ENCODE measurements at regions not wholly inside any gene's neighbourhood (a gene's known extent, or its start where the extent isn't known, plus 50 kb on each side); places are given as distances from the start of the nearest gene placed in this dataset.
A peak's percentile ranks its signal among the peaks of the same experiment; 100 is the strongest.
"Not testable (repeated sequence)": the region's sequence is repeated elsewhere in the genome, so short reads cannot be mapped to it uniquely, and the experiment has no call there.

DNA sequence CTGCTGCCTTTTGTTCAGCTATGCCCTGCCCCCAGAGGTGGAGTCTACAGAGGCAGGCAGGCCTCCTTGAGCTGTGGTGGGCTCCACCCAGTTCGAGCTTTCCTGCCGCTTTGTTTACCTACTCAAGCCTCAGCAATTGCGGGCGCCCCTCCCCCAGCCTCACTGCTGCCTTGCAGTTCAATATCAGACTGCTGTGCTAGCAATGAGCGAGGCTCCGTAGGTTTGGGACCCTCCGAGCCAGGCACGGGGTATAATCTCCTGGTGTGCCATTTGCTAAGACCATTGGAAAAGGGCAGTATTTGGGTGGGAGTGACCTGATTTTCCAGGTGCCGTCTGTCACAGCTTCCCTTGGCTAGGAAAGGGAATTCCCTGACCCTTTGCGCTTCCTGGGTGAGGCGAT lies 51.9 kb downstream of the DIPK2A start:
- not testable (repeated sequence) for DNase-seq

DNA sequence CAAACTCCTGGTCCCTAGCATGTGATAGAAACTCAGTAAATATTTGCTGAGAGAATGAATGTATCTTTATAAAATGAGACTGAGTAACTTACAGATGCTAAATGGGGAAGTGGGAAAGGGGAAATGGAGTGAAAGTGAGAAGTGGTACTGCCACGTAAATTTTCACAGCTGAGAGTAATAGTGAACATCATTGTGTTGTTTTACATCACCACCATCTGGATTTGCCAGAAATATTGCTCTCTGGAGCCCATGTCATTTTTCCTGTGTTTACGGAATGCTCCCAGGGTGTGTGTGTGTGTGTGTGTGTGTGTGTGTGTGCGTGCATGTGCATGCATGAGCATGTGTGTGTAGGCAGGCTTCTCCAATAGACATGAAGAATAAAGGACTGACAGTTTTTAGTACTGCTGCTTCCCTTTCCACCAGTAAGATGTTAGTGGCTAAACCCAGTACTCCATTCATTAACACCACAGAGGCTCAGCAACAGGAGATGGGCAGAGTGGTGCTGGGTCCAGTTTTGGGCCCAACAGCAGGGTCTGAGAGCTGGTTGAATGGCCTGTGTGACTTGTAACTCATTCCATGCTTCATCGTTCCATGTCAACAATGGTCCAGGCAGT lies 57.3 kb downstream of the DIPK2A start:
- DNase-seq, result peak; percentile 18

DNA sequence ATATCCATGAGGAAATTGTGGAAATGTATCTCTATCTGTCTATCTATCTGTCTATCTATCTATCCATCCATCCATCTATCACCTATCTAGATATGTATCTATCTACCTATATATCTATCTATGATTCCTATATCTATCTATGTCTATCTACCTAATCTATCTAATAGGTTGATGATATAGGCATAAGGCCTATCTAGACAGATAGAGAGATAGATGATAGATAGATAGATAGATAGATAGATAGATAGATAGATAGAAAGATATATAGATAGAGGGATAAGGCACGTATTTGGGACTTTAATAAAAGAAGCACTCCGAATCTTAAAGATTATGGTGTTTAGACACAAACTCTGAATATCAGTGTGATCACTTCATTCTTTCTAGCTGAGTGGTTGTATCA lies 58.1 kb downstream of the DIPK2A start:
- no peak for DNase-seq

DNA sequence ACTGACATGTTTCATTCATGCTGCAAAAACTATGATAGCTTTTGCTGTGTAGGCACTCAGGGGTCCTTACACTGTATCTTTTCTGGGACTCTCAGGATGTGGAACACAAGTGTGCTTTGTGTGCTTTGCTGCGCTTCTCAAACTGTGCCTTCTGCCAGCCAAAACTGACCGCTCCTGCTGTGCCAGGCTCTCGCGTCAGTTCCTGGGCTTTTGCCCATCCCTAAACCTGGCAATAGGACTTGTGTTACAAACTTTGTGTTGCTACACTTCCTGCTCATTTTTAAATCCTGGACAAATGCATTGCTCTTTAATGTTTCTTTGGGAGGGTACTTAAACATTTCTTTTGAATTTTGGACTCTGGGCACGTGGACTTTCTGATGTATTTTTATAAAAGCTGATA lies 60.3 kb downstream of the DIPK2A start:
- no peak for DNase-seq

DNA sequence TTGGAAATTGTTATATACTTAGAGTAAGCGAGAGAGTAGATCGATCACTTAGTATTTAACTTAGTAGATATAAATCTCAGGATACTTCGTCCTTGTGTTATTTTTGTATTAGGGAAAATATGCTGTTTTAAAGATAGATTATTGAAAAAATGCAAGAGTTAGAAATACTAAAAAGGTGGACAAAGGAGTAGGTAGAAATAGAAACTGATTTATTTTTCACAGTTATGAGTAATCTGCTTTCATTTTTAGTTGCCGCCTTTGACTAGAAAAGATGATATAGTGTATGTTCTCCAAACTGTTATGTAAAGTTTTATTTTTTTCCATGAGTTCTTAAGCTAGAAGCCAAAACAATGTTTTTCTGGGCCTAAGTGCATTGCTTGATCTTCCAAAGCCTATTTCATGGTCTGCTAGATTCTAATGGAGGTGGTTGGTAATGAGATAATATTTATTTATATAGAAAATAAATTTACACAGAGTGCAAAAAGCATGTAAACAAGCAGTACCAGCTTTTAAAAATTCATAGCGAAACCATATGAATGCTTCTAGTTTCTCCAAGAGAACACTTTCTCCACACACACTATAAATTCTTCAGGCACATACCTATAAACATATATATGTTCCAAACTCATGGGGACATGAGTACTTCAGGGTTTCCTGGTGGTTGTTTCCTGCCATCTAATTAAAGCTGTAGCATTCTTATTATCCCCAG lies 61.1 kb downstream of the DIPK2A start:
- no peak for DNase-seq

DNA sequence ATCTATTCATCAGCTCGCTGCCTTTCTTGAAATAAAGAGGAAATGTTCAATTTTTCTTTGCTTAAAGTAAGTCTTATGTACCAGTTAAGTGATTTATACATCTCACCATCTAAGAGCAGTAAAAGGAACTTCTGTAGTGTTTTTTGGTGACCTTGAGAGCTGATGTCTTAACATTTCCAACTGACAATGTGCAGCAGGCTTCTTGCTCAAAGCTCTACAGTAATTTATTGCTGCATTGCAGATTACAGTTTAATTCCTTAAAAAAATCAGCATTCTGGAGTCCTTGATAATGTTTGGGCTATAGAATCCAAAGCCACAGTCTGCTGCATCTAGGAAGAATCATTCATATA lies 61.6 kb downstream of the DIPK2A start:
- DNase-seq, result no peak

DNA sequence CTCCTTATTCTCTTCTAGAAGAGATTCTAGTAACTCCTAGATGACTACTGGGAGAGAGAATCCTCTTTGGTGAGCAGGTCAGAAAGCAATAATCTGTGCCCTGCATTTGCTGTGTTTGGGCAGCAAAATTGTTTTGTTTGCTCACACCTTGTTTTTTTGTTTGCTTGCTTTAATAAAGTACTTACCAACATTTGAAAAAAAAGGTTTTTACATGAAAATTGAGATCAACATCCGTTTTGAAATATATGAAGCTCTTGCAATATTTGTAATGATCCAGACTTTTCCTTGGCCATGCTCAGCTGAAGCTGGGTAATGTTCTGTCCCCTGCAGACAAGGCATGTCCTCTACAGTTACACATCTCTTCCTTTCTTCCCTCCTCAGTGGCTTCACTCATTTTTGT lies 62.2 kb downstream of the DIPK2A start:
- DNase-seq, result no peak

DNA sequence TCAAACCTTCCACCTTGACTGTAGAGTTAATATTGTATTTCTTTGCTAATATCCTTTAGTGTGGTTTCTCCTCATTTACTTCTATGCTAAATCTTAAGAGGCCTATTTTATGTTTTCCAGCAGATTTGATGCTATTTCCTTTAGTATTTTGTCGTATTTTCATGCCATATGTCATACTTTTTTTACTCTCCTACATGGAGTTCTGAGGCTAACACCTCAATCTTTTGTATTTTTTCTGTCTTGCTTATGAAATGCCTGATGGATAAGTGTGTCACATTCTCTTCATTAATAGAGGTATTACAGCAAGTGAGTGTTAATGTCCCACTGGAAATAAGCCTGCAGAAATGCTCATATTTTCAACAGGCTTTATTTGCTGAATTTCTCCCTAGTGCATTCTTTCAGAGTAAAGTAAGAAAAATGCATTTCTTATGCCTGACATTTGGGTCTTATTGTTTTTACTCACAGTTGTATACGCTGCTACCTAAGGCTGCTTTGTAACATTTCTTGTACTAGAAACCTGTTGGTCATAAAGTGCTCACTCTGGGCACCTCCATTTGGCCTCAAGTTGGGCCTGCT lies 63.2 kb downstream of the DIPK2A start:
- DNase-seq, result no peak

DNA sequence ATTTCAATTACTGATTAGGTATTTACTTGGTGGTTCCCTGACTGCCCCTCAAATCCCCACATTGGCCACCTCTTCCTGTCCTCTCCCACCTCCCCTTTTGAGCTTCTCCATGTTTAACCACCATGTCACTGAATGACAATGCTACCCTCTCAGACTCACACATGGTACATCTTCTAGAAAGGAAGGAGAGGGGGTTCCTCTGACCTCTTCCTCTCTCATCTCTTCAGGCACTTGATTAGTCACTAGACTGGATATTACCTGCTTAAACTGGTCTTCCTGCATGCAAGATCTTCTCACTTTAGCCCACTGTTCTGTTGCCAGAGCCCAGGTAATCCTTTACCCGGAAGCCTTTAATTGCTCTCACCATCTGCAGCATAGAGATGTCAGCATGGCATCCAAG lies 64.9 kb downstream of the DIPK2A start:
- DNase-seq, result no peak

DNA sequence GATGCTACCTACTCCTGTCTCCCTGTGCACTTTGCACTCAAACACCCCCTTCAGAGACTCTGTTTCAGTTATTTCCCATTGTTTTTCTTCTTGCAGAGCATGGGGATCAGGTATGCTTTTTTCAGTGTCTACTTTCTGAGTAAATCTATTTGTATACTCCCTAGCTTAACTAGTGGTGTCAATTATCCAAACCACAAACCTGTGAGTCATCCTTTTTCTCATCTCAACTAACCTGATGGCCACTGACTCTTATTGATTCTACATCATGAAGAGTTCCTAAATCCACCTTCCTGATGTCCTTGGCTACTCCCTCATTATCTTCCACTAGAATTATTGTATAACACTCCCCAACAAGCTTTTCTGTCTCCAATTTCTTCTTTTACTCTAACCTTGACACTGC lies 68.0 kb downstream of the DIPK2A start:
- no peak for DNase-seq

DNA sequence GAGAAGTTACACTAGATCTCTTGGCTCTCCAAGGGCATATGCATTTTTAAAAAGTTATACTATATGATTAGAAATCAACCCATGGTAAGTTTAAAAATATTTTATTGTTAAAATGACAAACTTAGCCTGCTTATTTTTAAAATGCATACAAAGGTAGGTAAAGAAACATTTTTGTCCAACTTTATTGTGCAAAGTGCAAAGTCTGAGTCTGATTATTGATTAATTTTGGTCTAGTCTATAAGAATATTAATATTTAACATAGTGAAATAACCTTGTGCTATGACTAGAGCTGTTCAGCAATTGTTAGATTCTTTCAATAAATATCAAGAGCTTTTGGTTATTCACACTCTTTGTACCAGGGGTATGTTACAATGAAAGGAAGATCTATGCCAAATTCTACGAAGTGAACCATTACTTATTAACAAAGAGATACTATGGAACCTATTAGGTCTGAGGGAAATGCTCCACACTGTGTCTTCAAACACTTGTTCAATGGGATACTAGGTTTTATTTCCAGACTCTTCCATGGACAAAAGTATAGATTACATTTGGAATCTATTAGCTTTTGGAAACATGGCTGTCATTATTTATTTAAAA lies 70.4 kb downstream of the DIPK2A start:
- DNase-seq, result no peak

DNA sequence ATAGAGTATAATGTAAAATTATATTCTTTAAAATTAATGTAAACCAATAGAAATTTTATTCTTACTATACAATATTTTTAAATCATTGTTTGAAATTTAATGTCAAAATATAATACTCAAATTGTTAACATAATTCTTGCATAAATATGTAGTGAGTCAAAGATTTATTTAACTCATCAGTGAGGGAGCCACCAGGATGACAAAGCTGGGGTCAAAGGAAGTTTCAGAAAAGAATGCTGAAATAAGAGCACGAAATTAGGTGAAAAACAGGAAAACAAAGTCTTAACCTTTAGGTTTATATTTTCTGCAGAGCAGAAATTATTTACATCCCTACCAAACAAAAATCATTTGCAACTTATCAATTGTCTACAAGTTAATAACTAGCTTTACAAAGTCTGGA lies 74.1 kb downstream of the DIPK2A start:
- DNase-seq, result no peak

DNA sequence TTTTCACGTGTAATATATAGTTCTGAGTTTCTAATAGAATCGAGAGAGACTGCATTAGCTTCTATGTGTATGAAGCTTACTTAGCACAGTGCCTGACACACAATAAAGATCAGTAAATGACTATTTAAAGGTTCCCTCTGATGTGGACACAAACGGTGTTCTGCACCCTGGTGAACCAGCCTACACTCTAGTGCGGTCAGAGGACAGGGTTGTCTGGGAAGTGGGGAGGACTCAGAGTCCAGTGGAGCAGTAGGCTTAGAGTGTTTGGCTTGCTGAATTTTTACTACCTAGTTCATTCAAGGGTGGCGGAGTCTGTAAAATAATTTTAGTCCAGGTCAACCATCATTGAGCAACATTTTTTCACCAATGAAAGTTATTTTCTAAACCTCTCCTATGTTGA lies 77.8 kb downstream of the DIPK2A start:
- DNase-seq, result no peak

DNA sequence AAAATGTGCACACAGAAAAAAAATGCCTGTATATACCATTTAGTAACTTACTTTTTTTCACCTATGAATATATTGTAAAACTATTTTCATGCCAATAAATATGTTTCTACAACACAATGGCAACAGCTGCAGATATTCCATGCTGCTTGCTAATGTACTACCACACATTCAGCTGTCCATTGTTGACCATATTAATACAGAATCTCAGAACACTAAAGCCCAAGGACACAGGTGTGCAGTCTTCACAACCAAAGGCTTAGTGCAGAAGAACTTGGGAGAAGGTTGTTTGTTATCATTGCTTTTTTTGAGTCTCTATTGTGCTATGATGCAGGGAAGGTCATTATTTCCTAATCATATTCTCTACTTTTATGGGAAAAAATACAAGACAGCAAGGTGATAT lies 79.6 kb downstream of the DIPK2A start:
- DNase-seq, result no peak

DNA sequence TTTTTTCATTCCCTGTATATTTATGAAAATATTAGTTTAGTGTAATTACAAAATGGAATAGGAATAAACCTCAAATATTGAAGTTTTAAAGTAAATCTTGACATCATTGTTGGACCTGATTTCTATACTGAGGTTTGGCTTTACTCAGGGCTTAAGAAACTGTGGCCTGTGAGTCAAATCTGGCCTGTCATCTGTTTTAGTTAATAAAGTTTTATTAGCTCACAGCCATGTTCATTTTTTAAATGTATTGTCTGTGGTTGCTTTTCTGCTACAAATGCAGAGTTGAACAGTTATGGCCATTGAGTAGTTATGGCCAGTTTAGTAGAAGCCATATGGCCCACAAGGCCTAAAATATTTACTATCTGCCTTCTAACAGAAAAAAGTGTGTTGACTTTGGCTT lies 80.7 kb downstream of the DIPK2A start:
- no peak for DNase-seq

DNA sequence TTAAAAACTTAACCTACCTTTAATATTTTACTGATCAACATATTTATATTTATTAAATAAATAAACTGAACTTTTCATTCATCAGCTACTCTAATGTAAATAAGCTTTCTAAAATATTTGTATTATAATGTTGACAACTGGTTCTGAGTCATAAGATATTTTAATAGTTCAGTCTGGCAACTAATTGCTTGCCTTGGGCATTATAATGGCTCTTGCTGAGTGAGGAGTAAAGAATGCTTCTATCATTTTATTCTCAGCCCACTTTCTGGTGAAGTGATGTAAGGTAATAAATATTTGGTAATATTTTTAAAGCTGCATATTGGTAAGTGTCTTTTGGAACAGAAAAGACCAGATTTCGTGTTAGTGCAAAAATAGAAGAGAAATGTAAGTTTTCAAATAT lies 81.5 kb downstream of the DIPK2A start:
- DNase-seq, result no peak

DNA sequence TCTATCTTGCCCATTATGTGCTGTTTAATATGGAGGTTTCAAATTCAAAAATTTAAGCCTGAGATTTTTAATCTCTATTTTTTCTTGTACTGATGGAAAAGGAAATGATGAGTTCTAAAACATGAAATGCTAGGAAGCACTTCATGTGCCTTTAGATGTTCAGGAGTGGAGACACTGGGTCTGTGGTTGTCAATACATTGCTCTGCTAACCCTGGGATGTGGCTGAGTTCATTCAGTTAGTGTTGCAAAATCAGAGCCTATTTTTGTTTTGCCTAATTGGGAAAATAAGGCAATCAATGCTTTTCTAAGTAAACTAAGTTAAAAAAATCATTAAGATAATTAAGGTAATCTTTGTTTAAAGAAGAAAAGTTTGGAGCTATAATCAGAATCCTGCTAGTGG lies 83.1 kb downstream of the DIPK2A start:
- no peak for DNase-seq

DNA sequence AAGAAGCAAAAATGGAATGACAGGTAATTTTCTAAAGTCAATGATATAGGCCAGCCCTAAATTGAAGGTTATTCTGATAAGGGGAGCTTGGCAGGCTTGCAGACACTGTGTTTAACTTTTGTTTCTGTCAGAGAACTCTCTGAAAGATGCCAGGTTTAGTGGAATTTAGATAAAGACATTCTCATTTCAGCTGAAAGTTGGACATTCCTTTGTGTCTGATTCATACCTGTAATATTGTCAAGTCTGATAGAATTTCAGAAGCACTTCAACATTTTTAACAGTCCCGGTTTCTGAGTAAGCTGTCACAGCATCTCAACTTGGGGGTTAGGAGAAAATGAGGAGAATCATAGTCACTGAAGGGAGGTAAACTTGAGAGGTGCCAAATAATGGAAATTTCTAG lies 84.0 kb downstream of the DIPK2A start:
- DNase-seq, result no peak

DNA sequence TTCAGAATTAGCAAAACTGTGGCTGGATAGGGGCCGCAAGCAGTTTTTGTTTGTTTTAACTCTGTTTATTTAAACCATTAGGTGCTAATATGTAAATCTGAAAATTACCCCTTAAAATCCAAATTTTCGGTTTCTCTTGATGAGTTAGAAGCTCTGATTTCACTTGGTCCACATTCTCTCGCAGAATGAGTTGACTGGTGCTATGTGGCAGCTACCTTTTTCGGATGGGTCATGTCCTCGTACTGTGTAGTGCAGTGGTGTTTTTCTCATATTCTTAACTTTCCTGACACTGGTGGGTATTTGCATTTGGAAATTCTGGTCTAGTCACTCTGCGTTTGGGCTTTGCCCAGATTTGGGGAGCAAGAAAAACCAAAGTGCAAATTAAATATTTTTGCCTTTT lies 87.1 kb downstream of the DIPK2A start:
- DNase-seq, result no peak

DNA sequence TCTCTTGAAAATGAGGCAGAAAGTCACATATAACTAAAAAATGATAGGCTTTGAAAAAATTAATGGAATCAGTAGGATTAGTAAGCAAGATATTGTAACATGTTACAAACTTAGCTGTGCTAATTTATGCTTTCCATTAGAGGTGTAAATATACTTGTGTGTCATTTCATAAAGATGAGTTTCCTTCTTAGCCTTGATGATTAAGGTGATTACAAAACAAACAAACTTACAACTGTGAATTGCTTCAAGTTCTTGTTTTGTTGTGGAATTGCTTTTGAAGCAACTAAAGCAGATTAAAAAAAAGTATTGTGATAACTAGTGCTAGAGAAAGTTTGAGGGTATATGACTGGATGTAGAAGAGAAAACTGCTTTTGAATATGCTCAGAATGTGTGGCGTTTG lies 87.9 kb downstream of the DIPK2A start:
- no peak for DNase-seq

DNA sequence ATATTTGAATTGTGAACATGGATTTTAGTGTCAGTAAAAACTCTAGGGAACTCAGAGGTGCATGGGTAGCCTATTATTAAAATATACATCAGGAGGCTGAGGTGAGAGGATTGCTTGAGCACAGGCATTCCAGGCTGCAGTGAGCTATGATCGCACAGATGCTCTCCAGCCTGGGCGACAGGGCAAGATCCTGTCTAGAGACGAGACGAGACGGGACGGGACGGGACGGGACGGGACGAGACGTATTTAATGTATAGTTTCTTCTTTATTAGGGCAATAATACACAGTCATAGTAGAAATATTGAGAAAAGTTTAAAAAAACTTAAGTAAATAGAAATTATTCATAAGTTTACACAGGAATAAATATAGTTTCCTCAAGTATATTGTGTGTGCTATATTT lies 89.3 kb downstream of the DIPK2A start:
- no peak for DNase-seq

DNA sequence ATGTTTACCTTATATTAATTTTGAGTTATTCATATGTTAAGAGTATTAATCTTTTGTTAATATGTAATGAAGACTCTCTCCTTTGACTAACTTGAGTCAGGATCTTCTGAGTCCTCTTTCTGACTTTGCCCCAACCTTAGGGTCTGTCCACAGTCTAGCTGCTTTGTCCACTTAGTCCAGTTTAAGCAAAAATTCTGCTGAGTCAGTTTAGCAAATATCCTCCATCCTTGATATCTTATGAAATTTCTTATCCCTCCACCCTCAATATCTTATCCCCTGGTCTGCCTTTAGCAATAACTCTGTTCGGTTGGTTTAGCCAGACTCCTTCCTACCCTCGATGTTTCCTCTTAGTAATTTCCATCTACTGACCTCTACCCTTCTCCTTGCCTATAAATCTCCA lies 91.7 kb downstream of the DIPK2A start:
- DNase-seq, result no peak

DNA sequence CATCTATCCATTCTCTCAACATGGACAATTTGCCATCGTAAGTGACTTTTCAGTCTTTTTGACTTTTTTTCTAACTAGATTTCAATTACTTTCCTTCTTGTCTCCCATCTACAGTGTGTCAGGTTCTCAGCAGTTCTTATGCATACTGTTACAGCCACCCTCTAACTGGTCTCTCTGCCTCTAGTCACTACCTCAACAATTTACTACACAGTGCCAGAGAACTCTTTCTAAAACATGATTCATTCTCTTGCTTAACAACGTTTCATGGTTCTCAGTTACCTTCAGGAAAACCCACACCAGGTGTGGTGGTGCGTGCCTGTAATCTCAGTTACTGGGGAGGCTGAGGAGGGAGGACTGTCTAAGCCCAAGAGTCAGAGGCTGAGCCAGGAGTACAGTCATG lies 95.4 kb downstream of the DIPK2A start:
- DNase-seq, result no peak

DNA sequence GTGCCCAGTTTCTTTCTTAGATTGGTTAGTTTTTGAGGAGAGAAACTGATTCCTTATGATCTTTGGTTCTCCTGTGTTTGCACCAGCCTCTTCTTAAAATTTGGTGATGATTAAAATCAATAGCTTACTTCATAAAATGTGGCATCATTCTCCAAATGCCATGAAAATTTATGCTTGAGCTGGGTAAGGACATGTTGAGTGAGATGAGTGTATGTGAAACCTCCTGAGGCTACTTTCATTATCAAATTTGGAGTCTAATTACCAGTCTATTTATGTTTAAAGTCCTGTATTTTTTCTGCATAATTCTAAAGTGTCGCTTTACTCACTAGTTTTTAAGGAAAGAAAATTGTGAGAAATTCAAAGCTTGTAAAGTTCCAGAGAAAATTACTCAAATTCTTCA lies 102.1 kb downstream of the DIPK2A start:
- DNase-seq, result no peak

DNA sequence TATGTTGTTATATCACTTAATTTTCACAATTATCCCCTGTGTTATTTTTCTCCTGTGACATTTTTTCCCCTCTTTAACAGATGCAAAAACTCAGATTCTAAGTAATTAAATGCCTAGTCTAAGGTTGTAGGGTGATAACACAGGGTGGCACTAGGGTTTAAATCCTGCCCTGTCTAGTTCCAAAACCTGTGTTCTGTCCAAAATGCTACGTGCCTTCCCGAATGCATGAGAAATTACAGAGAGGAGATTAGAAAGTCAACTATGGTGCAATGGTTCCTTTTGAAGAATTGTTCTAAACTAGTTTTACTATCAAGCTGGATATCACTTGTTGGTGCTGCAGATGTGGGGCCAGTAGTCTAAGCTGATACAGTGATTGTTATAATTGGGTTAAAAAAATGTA lies 108.0 kb downstream of the DIPK2A start:
- DNase-seq, result no peak
